ENCODE measurements at regions not wholly inside any gene's neighbourhood (a gene's known extent, or its start where the extent isn't known, plus 50 kb on each side); places are given as distances from the start of the nearest gene placed in this dataset.

DNA sequence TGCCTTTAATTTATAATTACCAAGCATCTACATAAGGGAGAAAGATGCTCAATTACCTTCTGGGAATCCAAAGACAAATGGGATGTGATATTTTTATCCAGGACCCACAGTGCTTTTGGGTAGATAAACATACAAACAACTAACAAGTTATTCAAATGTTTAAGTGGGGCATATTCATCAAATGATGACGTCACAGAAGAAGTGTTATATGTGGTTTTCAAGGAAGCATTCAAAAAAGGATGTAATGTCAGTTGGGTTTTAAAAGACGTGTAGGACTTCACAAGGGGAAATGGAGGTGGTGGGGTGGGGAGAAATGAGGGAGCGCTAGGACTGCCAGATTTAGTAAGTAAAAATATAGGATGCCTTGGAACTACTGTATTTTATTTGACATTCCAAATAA, 915.9 kb downstream of the KCNA4 start:
- no peak for TF ChIP-seq FOXM1 (IDR thresholded peaks at IDR 0.05; ENCODE audit: borderline replicate concordance)
- no peak for TF ChIP-seq SP1 (IDR thresholded peaks at IDR 0.05)
- no peak for TF ChIP-seq BHLHE40 (IDR thresholded peaks at IDR 0.05; ENCODE audit: borderline replicate concordance)
- no peak for TF ChIP-seq ZNF384 (IDR thresholded peaks at IDR 0.05)
- TF ChIP-seq TARDBP (IDR thresholded peaks at IDR 0.05) = no peak
- no peak for TF ChIP-seq NFRKB (IDR thresholded peaks at IDR 0.05)
- no peak for TF ChIP-seq SUZ12 (IDR thresholded peaks at IDR 0.05)
